NCI-H524 treated with DMSO at 0.1 percent for 48 hours (cell line): ENCODE measurements at regions not wholly inside any gene's neighbourhood (a gene's known extent, or its start where the extent isn't known, plus 50 kb on each side); places are given as distances from the start of the nearest gene placed in this dataset.

Experiments
- DNase-seq: peaks from one replicate; lab custom pipeline; 2025; lab: John Stamatoyannopoulos, UW

- DNase-seq, result no peak
These were observed 72.9 kb upstream of the HK2 start for GRCh38 chr2:74760875-74761630.

- no peak for DNase-seq
These were observed 71.1 kb upstream of the HK2 start for GRCh38 chr2:74762789-74763188.

GRCh38 chr2:74763962-74764428 lies 69.9 kb upstream of the HK2 start:
- no peak for DNase-seq

- no peak for DNase-seq
These were observed 69.3 kb upstream of the HK2 start for GRCh38 chr2:74764429-74765272.

- no peak for DNase-seq
These were observed 67.1 kb upstream of the HK2 start for GRCh38 chr2:74766780-74767179.

GRCh38 chr2:74767618-74768017 lies 66.3 kb upstream of the HK2 start:
- DNase-seq, result no peak

GRCh38 chr2:74768401-74768914 lies 65.5 kb upstream of the HK2 start:
- DNase-seq, result no peak

- DNase-seq, result no peak
These were observed 61.9 kb upstream of the HK2 start for GRCh38 chr2:74772046-74772445.

- no peak for DNase-seq
These were observed 56.6 kb upstream of the HK2 start for GRCh38 chr2:74777161-74777900.

- DNase-seq, result peak; percentile 93
These were observed 55.3 kb upstream of the HK2 start for GRCh38 chr2:74778381-74779264.

- no peak for DNase-seq
These were observed 54.7 kb upstream of the HK2 start for GRCh38 chr2:74779265-74779558.

- no peak for DNase-seq
These were observed 54.3 kb upstream of the HK2 start for GRCh38 chr2:74779587-74780135.
